ENCODE measurements at regions not wholly inside any gene's neighbourhood (a gene's known extent, or its start where the extent isn't known, plus 50 kb on each side); places are given as distances from the start of the nearest gene placed in this dataset.

DNA sequence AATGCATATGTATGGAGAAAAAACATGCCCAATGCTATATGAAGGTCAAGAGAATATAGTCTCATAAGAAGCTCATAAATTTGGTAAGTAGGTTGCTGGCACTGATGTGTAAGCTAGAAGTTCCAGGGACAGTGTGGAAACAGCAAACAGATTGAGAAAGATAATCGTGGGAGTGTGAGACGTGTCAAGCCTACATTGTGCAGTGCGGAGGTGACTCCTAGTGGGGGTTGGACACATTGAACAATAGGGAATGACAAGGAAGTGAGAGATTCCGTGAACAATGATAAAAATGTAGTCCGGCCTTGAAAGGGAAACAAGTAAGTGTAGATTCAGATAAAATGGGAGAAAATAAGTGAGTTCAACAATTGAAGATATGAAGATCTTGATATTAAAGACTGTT lies 788.4 kb upstream of the PRMT6 start (continued):
- TF ChIP-seq SP1 (IDR thresholded peaks at IDR 0.05) (no peak), SP1 (CRISPR knock-in tag; IDR thresholded peaks at IDR 0.05) (no peak), ZFP82 (CRISPR knock-in tag; IDR thresholded peaks at IDR 0.05; ENCODE audit: borderline replicate concordance) (no peak), ZNF746 (CRISPR knock-in tag; IDR thresholded peaks at IDR 0.05) (no peak), SIX1 (CRISPR knock-in tag; IDR thresholded peaks at IDR 0.05; ENCODE audit: borderline replicate concordance) (no peak), SUZ12 (IDR thresholded peaks at IDR 0.05; ENCODE audit: low read depth, low read length) (no peak), SMAD9 (CRISPR knock-in tag; IDR thresholded peaks at IDR 0.05) (no peak)

DNA sequence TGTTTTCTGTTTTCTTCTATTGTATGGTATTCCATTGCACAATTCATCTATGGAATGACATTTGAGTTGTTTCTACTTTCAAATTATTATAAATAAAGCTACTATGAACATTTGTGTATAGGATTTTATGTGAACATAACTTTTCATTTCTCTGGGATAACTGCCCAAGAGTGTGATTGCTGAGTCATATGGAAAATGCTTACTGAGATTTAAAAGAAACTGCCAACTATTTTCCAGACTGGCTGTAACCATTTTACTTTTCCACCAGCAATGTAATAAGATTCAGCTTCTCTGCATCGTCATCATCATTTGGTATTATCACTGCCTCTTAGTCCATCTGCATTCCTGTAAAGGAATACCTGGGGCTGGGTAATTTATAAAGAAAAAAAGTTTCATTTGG lies 779.6 kb upstream of the PRMT6 start:
- Histone ChIP-seq H3K36me3 (replicated peaks in 1 of 2; ENCODE audit: control insufficient read depth in 1 of 2, insufficient read depth in 2 of 2, low read length in 2 of 2) (no peaks in the 10 kb centered on the region), H4K20me1 (ENCODE audit: insufficient read depth, low read length) (no peaks in the 10 kb centered on the region), H3K9me3 (ENCODE audit: low read length) (peaks cover 71% of the 10 kb centered on the region), H3K27me3 (ENCODE audit: control insufficient read depth in 1 of 2, insufficient read depth in 2 of 2, low read length in 2 of 2) (no peaks in the 10 kb centered on the region), H3K4me1 (ENCODE audit: insufficient read depth, low read length) (no peaks in the 10 kb centered on the region), H3K4me2 (ENCODE audit: low read depth, low read length) (no peak overlapping the region), H3K27ac (ENCODE audit: extremely low read length, insufficient read depth, low read length) (no peak overlapping the region), H3K4me3 (replicated peaks in 1 of 3; ENCODE audit: insufficient read depth in 1 of 3, low read depth in 2 of 3, low read length in 3 of 3) (no peak overlapping the region), H3K79me2 (ENCODE audit: insufficient read depth, low read length) (no peaks in the 10 kb centered on the region), H3K9ac (ENCODE audit: insufficient read depth, low read depth, low read length) (no peak overlapping the region), H2AFZ (ENCODE audit: low read length) (no peak overlapping the region)
- no peak for ATAC-seq
- ChIA-PET POLR2A (no interaction called here), CTCF (ENCODE audit: low intra/inter-chr PET ratio, low total read pairs) (no interaction called here)
- no peak for FAIRE-seq
- no peak for DNase-seq (ENCODE audit: low spot score)
- 0% methylated on average over 1 of the region's 1 CpG for WGBS (ENCODE audit: low lambda C conversion rate)
- no TSS peak for BruUV-seq (replicated peaks)
- in situ Hi-C loops (cut with HindIII; ENCODE audit: extremely low pct_ligation_motif_present, low pct_unique_long_range_greater_than_20kb) (no loop called here), intact Hi-C loops (cut with micrococcal nuclease; ENCODE audit: unreplicated experiment) (no loop called here)
- TF ChIP-seq, protein P1, sequence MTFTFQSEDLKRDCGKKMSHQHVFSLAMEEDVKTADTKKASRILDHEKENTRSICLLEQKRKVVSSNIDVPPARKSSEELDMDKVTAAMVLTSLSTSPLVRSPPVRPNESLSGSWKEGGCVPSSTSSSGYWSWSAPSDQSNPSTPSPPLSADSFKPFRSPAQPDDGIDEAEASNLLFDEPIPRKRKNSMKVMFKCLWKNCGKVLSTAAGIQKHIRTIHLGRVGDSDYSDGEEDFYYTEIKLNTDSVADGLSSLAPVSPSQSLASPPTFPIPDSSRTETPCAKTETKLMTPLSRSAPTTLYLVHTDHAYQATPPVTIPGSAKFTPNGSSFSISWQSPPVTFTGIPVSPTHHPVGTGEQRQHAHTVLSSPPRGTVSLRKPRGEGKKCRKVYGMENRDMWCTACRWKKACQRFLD (CRISPR knock-in tag; IDR thresholded peaks at IDR 0.05; ENCODE audit: borderline replicate concordance) = no peak
- TF ChIP-seq RBM22 (optimal IDR thresholded peaks at IDR 0.05; ENCODE audit: low read length) (no peak), FIP1L1 (IDR thresholded peaks at IDR 0.05; ENCODE audit: borderline replicate concordance, insufficient read depth, low read depth, low read length) (no peak), DNMT3B (CRISPR knock-in tag; conservative IDR thresholded peaks at IDR 0.05) (no peak), ZNF569 (CRISPR knock-in tag; IDR thresholded peaks at IDR 0.05; ENCODE audit: borderline replicate concordance) (no peak), TOPORS (CRISPR knock-in tag; IDR thresholded peaks at IDR 0.05) (no peak), ZNF816 (CRISPR knock-in tag; IDR thresholded peaks at IDR 0.05; ENCODE audit: borderline replicate concordance) (no peak), ZFP90 (CRISPR knock-in tag; IDR thresholded peaks at IDR 0.05; ENCODE audit: borderline replicate concordance) (no peak)
- TF ChIP-seq, protein P2, sequence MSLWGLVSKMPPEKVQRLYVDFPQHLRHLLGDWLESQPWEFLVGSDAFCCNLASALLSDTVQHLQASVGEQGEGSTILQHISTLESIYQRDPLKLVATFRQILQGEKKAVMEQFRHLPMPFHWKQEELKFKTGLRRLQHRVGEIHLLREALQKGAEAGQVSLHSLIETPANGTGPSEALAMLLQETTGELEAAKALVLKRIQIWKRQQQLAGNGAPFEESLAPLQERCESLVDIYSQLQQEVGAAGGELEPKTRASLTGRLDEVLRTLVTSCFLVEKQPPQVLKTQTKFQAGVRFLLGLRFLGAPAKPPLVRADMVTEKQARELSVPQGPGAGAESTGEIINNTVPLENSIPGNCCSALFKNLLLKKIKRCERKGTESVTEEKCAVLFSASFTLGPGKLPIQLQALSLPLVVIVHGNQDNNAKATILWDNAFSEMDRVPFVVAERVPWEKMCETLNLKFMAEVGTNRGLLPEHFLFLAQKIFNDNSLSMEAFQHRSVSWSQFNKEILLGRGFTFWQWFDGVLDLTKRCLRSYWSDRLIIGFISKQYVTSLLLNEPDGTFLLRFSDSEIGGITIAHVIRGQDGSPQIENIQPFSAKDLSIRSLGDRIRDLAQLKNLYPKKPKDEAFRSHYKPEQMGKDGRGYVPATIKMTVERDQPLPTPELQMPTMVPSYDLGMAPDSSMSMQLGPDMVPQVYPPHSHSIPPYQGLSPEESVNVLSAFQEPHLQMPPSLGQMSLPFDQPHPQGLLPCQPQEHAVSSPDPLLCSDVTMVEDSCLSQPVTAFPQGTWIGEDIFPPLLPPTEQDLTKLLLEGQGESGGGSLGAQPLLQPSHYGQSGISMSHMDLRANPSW (CRISPR knock-in tag; IDR thresholded peaks at IDR 0.05; ENCODE audit: borderline replicate concordance) = no peak
